ENCODE measurements at regions not wholly inside any gene's neighbourhood (a gene's known extent, or its start where the extent isn't known, plus 50 kb on each side); places are given as distances from the start of the nearest gene placed in this dataset.

- TF ChIP-seq, protein P1, sequence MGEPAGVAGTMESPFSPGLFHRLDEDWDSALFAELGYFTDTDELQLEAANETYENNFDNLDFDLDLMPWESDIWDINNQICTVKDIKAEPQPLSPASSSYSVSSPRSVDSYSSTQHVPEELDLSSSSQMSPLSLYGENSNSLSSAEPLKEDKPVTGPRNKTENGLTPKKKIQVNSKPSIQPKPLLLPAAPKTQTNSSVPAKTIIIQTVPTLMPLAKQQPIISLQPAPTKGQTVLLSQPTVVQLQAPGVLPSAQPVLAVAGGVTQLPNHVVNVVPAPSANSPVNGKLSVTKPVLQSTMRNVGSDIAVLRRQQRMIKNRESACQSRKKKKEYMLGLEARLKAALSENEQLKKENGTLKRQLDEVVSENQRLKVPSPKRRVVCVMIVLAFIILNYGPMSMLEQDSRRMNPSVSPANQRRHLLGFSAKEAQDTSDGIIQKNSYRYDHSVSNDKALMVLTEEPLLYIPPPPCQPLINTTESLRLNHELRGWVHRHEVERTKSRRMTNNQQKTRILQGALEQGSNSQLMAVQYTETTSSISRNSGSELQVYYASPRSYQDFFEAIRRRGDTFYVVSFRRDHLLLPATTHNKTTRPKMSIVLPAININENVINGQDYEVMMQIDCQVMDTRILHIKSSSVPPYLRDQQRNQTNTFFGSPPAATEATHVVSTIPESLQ (CRISPR knock-in tag; IDR thresholded peaks at IDR 0.05), result no peak
- TF ChIP-seq ZNF232 (CRISPR knock-in tag; IDR thresholded peaks at IDR 0.05), result no peak
- H3K4me3 Mint-ChIP-seq, result no peak overlapping the region
- H3K27ac Mint-ChIP-seq, result no peak overlapping the region
- ChIA-PET POLR2A (no interaction called here), CTCF (no interaction called here)
- DNase-seq (ENCODE audit: low spot score) (no peak), ATAC-seq (no peak)
- 0 out of 2 replicates have a peak, but pooled peaks cover 3% of the 10 kb centered on the region for H3K4me1 Mint-ChIP-seq
- H3K36me3 Mint-ChIP-seq, result no peaks in the 10 kb centered on the region
- 0 out of 2 replicates have a peak, but pooled peaks cover 3% of the 10 kb centered on the region for H3K9me3 Mint-ChIP-seq
- H3K27me3 Mint-ChIP-seq (ENCODE audit: low read depth), result no peaks in the 10 kb centered on the region
These were observed 375.1 kb downstream of the HACE1 start for GRCh38 chr6:104484626-104485025.

GRCh38 chr6:104484191-104484590 is 375.5 kb downstream of the HACE1 start:
- ATAC-seq (no peak), DNase-seq (ENCODE audit: low spot score) (no peak)
- POLR2A ChIA-PET, result no interaction called here
- Mint-ChIP-seq H3K4me3 (no peak overlapping the region), H3K9me3 (0 out of 2 replicates have a peak, but pooled peaks cover 3% of the 10 kb centered on the region), H3K27me3 (ENCODE audit: low read depth) (no peaks in the 10 kb centered on the region), H3K4me1 (0 out of 2 replicates have a peak, but pooled peaks cover 2% of the 10 kb centered on the region), H3K36me3 (no peaks in the 10 kb centered on the region), H3K27ac (no peak overlapping the region)
- CTCF ChIA-PET, result interaction anchor here (2.4 kb wide), 1 partner anchor 11 kb away, joined by 11 read pairs; no protein-coding TSS in a partner anchor
- no peak for TF ChIP-seq HMGA2 (CRISPR knock-in tag; IDR thresholded peaks at IDR 0.05)

GRCh38 chr6:104483225-104483834 is 376.4 kb downstream of the HACE1 start:
- Mint-ChIP-seq H3K4me1 (no peaks in the 10 kb centered on the region), H3K4me3 (no peak overlapping the region), H3K27me3 (ENCODE audit: low read depth) (no peaks in the 10 kb centered on the region), H3K27ac (no peak overlapping the region), H3K9me3 (0 out of 2 replicates have a peak, but pooled peaks cover 3% of the 10 kb centered on the region), H3K36me3 (no peaks in the 10 kb centered on the region)
- ChIA-PET POLR2A (no interaction called here), CTCF (interaction anchor here (0.9 to 2.4 kb wide), 3 partner anchors 11 to 157 kb away, joined by 3 to 11 read pairs (median 3); no protein-coding TSS in a partner anchor)
- TF ChIP-seq SMAD4 (CRISPR knock-in tag; IDR thresholded peaks at IDR 0.05), result no peak
- TF ChIP-seq, protein P1 (CRISPR knock-in tag; IDR thresholded peaks at IDR 0.05), result no peak
- no peak for TF ChIP-seq FOXJ3 (CRISPR knock-in tag; IDR thresholded peaks at IDR 0.05; ENCODE audit: borderline replicate concordance)
- TF ChIP-seq ETV6 (CRISPR knock-in tag; IDR thresholded peaks at IDR 0.05), result no peak
- TF ChIP-seq CTCF (IDR thresholded peaks at IDR 0.05), result no peak
- no peak for DNase-seq (ENCODE audit: low spot score)
- no peak for ATAC-seq

- ChIA-PET CTCF (no interaction called here), POLR2A (no interaction called here)
- Mint-ChIP-seq H3K4me3 (no peak overlapping the region), H3K27ac (no peak overlapping the region), H3K4me1 (peaks cover 20% of the 10 kb centered on the region), H3K27me3 (ENCODE audit: low read depth) (no peaks in the 10 kb centered on the region), H3K9me3 (0 out of 2 replicates have a peak, but pooled peaks cover 4% of the 10 kb centered on the region), H3K36me3 (no peaks in the 10 kb centered on the region)
- ATAC-seq, result no peak
- DNase-seq (ENCODE audit: low spot score), result no peak
- no peak for TF ChIP-seq CREM (CRISPR knock-in tag; IDR thresholded peaks at IDR 0.05)
- no peak for TF ChIP-seq JUN (CRISPR knock-in tag; IDR thresholded peaks at IDR 0.05)
- no peak for TF ChIP-seq GRHL2 (CRISPR knock-in tag; IDR thresholded peaks at IDR 0.05; ENCODE audit: insufficient replicate concordance, severe bottlenecking)
- TF ChIP-seq, protein P2, sequence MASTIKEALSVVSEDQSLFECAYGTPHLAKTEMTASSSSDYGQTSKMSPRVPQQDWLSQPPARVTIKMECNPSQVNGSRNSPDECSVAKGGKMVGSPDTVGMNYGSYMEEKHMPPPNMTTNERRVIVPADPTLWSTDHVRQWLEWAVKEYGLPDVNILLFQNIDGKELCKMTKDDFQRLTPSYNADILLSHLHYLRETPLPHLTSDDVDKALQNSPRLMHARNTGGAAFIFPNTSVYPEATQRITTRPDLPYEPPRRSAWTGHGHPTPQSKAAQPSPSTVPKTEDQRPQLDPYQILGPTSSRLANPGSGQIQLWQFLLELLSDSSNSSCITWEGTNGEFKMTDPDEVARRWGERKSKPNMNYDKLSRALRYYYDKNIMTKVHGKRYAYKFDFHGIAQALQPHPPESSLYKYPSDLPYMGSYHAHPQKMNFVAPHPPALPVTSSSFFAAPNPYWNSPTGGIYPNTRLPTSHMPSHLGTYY (CRISPR knock-in tag; IDR thresholded peaks at IDR 0.05), result no peak
- TF ChIP-seq, protein P3, sequence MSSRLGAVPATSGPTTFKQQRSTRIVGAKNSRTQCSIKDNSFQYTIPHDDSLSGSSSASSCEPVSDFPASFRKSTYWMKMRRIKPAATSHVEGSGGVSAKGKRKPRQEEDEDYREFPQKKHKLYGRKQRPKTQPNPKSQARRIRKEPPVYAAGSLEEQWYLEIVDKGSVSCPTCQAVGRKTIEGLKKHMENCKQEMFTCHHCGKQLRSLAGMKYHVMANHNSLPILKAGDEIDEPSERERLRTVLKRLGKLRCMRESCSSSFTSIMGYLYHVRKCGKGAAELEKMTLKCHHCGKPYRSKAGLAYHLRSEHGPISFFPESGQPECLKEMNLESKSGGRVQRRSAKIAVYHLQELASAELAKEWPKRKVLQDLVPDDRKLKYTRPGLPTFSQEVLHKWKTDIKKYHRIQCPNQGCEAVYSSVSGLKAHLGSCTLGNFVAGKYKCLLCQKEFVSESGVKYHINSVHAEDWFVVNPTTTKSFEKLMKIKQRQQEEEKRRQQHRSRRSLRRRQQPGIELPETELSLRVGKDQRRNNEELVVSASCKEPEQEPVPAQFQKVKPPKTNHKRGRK (CRISPR knock-in tag; IDR thresholded peaks at IDR 0.05; ENCODE audit: borderline replicate concordance), result no peak
- TF ChIP-seq CTCF (IDR thresholded peaks at IDR 0.05), result no peak
- TF ChIP-seq, protein P4, sequence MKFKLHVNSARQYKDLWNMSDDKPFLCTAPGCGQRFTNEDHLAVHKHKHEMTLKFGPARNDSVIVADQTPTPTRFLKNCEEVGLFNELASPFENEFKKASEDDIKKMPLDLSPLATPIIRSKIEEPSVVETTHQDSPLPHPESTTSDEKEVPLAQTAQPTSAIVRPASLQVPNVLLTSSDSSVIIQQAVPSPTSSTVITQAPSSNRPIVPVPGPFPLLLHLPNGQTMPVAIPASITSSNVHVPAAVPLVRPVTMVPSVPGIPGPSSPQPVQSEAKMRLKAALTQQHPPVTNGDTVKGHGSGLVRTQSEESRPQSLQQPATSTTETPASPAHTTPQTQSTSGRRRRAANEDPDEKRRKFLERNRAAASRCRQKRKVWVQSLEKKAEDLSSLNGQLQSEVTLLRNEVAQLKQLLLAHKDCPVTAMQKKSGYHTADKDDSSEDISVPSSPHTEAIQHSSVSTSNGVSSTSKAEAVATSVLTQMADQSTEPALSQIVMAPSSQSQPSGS (CRISPR knock-in tag; IDR thresholded peaks at IDR 0.05; ENCODE audit: borderline replicate concordance, low read depth), result no peak
These were observed 382.1 kb downstream of the HACE1 start for GRCh38 chr6:104477569-104477968.

Measured in WTC11 (cell line).